SH-SY5Y (cell line): ENCODE measurements at regions not wholly inside any gene's neighbourhood (a gene's known extent, or its start where the extent isn't known, plus 50 kb on each side); places are given as distances from the start of the nearest gene placed in this dataset.

Experiments used
- GATA2 ChIP-seq: IDR thresholded peaks from 2 replicates; pipeline ENCODE4 v1.6.1; 2011; ENCODE audit warnings: mild to moderate bottlenecking, low read depth, low read length
- GATA3 ChIP-seq: IDR thresholded peaks from 2 replicates; pipeline ENCODE4 v1.6.1; 2011; ENCODE audit warnings: low read depth, mild to moderate bottlenecking, low read length, moderate library complexity

- TF ChIP-seq GATA2 (no peak), GATA3 (no peak)
Measured at GRCh38 chr9:2317591-2317990, 302.4 kb downstream of the SMARCA2 start.
